ENCODE measurements at regions not wholly inside any gene's neighbourhood (a gene's known extent, or its start where the extent isn't known, plus 50 kb on each side); places are given as distances from the start of the nearest gene placed in this dataset.

DNA sequence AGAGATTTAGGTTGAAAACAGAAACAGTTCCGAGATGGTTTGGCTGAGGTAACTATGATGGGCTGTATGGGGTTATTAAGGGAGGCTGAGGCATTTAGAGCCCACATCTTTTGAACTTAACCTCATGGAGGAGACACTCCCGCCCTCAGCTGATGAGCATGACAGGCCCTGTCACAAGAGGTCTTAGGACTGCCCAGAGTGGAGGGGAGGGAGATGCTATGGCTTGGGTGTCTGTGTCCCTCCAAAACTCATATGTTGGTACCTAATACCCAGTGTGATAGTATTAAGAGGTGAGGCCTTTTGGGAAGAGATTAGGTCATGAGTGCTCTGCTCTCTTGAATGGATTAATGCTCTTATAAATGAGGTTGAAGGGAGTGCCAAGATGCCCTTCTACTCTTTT, 126.6 kb downstream of the CDC5L start:
- TF ChIP-seq, protein P1, sequence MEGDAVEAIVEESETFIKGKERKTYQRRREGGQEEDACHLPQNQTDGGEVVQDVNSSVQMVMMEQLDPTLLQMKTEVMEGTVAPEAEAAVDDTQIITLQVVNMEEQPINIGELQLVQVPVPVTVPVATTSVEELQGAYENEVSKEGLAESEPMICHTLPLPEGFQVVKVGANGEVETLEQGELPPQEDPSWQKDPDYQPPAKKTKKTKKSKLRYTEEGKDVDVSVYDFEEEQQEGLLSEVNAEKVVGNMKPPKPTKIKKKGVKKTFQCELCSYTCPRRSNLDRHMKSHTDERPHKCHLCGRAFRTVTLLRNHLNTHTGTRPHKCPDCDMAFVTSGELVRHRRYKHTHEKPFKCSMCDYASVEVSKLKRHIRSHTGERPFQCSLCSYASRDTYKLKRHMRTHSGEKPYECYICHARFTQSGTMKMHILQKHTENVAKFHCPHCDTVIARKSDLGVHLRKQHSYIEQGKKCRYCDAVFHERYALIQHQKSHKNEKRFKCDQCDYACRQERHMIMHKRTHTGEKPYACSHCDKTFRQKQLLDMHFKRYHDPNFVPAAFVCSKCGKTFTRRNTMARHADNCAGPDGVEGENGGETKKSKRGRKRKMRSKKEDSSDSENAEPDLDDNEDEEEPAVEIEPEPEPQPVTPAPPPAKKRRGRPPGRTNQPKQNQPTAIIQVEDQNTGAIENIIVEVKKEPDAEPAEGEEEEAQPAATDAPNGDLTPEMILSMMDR (IDR thresholded peaks at IDR 0.05; ENCODE audit: extremely low read depth, low read depth, low read length): no peak
- DNase-seq (ENCODE audit: insufficient read length, low spot score, missing footprints): no peak
- no peaks in the 10 kb centered on the region for H4K20me1 ChIP-seq (ENCODE audit: insufficient read depth, low read length)
- H3K36me3 ChIP-seq (ENCODE audit: insufficient read depth, low read length): no peaks in the 10 kb centered on the region
- H3K27me3 ChIP-seq (ENCODE audit: insufficient read depth, low read length): peaks cover 19% of the 10 kb centered on the region
- H3K4me1 ChIP-seq (ENCODE audit: insufficient read depth, low read length): peaks cover 14% of the 10 kb centered on the region
- no peak overlapping the region for H2AFZ ChIP-seq (ENCODE audit: low read length)
- no peak overlapping the region for H3K4me3 ChIP-seq (ENCODE audit: insufficient read depth, low read length)
- no peak overlapping the region for H3K27ac ChIP-seq (ENCODE audit: low read depth, low read length)
- H3K9me3 ChIP-seq (ENCODE audit: low read depth, low read length): no peaks in the 10 kb centered on the region
- H3K79me2 ChIP-seq (ENCODE audit: insufficient read depth, low read length): no peaks in the 10 kb centered on the region
- no peak overlapping the region for H3K4me2 ChIP-seq (ENCODE audit: insufficient read depth, low read length)

DNA sequence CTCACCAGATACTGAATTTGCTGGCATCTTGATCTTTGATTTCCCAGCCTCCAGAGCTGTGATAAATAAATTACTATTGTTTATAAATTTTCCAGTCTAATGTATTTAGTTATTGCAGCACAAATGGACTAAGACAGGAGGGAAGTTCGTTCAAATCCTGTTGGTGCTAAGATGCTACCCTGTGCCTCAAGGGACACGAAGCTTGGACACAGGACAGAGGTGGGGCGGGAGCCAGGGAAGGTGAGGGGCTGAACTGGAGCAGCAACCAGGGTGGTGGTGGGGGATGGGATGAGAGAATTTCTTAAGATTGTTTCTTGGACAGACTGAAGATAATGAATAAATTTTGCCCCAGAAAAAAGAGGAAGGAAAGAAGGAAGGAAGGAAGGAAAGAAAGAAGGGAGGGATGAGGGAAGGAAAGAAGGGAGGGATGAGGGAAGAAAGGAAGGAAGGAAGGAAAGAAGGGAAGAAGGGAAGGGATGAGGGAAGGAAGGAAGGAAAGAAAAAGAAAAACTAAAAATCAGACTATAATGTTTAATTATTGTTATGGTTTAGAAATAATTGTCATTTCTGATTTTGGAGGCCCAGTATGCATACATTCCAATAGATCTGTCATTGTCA, 127.2 kb downstream of the CDC5L start:
- no peaks in the 10 kb centered on the region for H3K36me3 ChIP-seq (ENCODE audit: insufficient read depth, low read length)

DNA sequence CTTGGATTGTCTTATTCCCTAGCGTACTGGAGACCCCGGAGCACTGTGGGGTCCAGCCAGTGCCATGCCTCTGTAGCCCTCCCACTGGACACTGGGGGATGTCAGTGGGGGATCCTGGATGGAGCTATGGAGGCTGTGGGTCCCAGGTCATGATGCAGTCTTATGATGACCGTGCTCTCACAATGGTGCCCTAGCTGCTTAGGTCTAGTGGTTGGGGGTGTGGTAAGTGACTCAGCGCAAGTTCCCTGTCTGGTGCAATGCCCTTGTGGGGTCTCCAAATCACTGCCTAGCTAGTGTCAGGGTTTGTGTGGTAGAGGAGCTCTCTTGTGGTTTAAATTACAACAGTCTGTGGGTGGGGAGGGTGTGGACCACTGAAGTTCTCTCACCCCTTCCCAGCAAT, 135.4 kb downstream of the CDC5L start:
- H3K4me2 ChIP-seq (ENCODE audit: insufficient read depth, low read length): no peak overlapping the region
- H3K9me3 ChIP-seq (ENCODE audit: low read depth, low read length): no peaks in the 10 kb centered on the region
- H4K20me1 ChIP-seq (ENCODE audit: insufficient read depth, low read length): no peaks in the 10 kb centered on the region
- H3K36me3 ChIP-seq (ENCODE audit: insufficient read depth, low read length): no peaks in the 10 kb centered on the region
- no peak overlapping the region for H2AFZ ChIP-seq (ENCODE audit: low read length)
- H3K27ac ChIP-seq (ENCODE audit: low read depth, low read length): no peak overlapping the region
- H3K4me3 ChIP-seq (ENCODE audit: insufficient read depth, low read length): no peak overlapping the region
- no peaks in the 10 kb centered on the region for H3K4me1 ChIP-seq (ENCODE audit: insufficient read depth, low read length)
- TF ChIP-seq, protein P1 (IDR thresholded peaks at IDR 0.05; ENCODE audit: extremely low read depth, low read depth, low read length): no peak
- no peaks in the 10 kb centered on the region for H3K27me3 ChIP-seq (ENCODE audit: insufficient read depth, low read length)
- no peak for DNase-seq (ENCODE audit: insufficient read length, low spot score, missing footprints)
- no peaks in the 10 kb centered on the region for H3K79me2 ChIP-seq (ENCODE audit: insufficient read depth, low read length)

More for the DNA sequence above, 127.2 kb downstream of the CDC5L start:
- DNase-seq (ENCODE audit: insufficient read length, low spot score, missing footprints): no peak
- Histone ChIP-seq H3K9me3 (ENCODE audit: low read depth, low read length) (no peaks in the 10 kb centered on the region), H3K4me3 (ENCODE audit: insufficient read depth, low read length) (no peak overlapping the region), H2AFZ (ENCODE audit: low read length) (no peak overlapping the region), H4K20me1 (ENCODE audit: insufficient read depth, low read length) (no peaks in the 10 kb centered on the region), H3K27me3 (ENCODE audit: insufficient read depth, low read length) (peaks cover 19% of the 10 kb centered on the region), H3K79me2 (ENCODE audit: insufficient read depth, low read length) (no peaks in the 10 kb centered on the region), H3K4me1 (ENCODE audit: insufficient read depth, low read length) (peaks cover 12% of the 10 kb centered on the region), H3K27ac (ENCODE audit: low read depth, low read length) (no peak overlapping the region), H3K4me2 (ENCODE audit: insufficient read depth, low read length) (no peak overlapping the region)
- TF ChIP-seq, protein P1 (IDR thresholded peaks at IDR 0.05; ENCODE audit: extremely low read depth, low read depth, low read length): no peak

DNA sequence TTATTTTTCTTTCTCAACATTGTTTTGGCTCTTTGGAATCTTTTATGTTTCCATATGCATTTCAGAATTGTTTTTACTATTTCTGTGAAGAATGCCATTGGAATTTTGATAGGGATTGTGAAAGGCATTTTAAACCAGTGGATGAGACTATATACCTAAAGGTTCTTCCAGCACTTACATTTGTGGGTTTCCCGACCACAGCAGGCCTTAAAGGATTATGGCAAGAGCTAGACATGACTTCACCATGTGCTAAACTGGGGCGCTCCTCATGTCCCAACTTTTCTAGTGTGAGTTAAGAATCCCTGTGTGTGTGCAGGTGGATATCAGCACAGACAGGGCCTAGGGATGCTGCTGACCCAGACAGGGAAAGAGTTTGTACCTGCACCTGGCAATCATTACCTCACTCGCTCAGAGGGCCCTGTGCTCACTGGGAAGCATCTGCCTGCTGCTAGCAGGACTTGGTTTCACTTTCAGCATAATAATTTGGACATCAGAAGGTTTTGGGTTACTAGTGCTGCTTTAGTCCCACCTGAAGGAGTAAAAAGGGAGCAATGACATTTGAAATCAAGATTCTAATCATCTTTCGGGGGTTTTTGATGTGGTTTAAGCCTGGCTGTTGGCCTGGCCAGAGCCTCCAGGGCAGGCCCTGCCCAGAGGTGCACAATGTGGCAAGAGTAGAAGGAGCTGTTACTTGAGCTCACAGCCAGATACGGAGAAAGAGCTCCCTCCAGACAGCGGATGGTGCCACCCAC, 137.1 kb downstream of the CDC5L start:
- no peak for DNase-seq (ENCODE audit: insufficient read length, low spot score, missing footprints)

More for the DNA sequence above, 137.1 kb downstream of the CDC5L start:
- Histone ChIP-seq H2AFZ (ENCODE audit: low read length) (no peak overlapping the region), H3K4me1 (ENCODE audit: insufficient read depth, low read length) (no peaks in the 10 kb centered on the region), H3K9me3 (ENCODE audit: low read depth, low read length) (no peaks in the 10 kb centered on the region), H3K4me3 (ENCODE audit: insufficient read depth, low read length) (no peak overlapping the region), H3K36me3 (ENCODE audit: insufficient read depth, low read length) (no peaks in the 10 kb centered on the region), H4K20me1 (ENCODE audit: insufficient read depth, low read length) (no peaks in the 10 kb centered on the region), H3K4me2 (ENCODE audit: insufficient read depth, low read length) (no peak overlapping the region), H3K79me2 (ENCODE audit: insufficient read depth, low read length) (no peaks in the 10 kb centered on the region), H3K27ac (ENCODE audit: low read depth, low read length) (no peak overlapping the region), H3K27me3 (ENCODE audit: insufficient read depth, low read length) (no peaks in the 10 kb centered on the region)
- TF ChIP-seq, protein P1 (IDR thresholded peaks at IDR 0.05; ENCODE audit: extremely low read depth, low read depth, low read length): no peak

Data from osteoblast (primary cell).